GM23248 (cell line): ENCODE measurements at regions not wholly inside any gene's neighbourhood (a gene's known extent, or its start where the extent isn't known, plus 50 kb on each side); places are given as distances from the start of the nearest gene placed in this dataset.

Experiments
- EZH2 ChIP-seq: fragments of 200-600 bp; sonication (generic); IDR thresholded peaks from 2 replicates; pipeline ENCODE4 v1.6.1; 2018; ENCODE audit warnings: antibody characterized with exemption, mild to moderate bottlenecking; ENCODE audit not compliant: insufficient read depth, poor library complexity, severe bottlenecking
- EZH2phosphoT487 ChIP-seq: fragments of 200-600 bp; sonication (generic); IDR thresholded peaks from 2 replicates; pipeline ENCODE4 v1.6.1; 2018; ENCODE audit warnings: antibody characterized with exemption, moderate library complexity, mild to moderate bottlenecking, low read depth; ENCODE audit not compliant: insufficient read depth

GRCh38 chr1:4424766-4425165, 229.6 kb upstream of the AJAP1 start:
- TF ChIP-seq EZH2 (no peak), EZH2phosphoT487 (no peak)
